Fibroblast of skin of scalp (primary cell): ENCODE measurements at regions not wholly inside any gene's neighbourhood (a gene's known extent, or its start where the extent isn't known, plus 50 kb on each side); places are given as distances from the start of the nearest gene placed in this dataset.

Source experiments
- DNase-seq: peaks from one replicate; pipeline ENCODE4 v3.0.0-alpha.2; 2013

GRCh38 chr2:6482256-6482655 is 383.5 kb downstream of the CMPK2 start:
- no peak for DNase-seq

- no peak for DNase-seq
These were observed 377.9 kb downstream of the CMPK2 start for GRCh38 chr2:6487765-6488164.

GRCh38 chr2:6492573-6492972 is 373.1 kb downstream of the CMPK2 start:
- no peak for DNase-seq

DNA sequence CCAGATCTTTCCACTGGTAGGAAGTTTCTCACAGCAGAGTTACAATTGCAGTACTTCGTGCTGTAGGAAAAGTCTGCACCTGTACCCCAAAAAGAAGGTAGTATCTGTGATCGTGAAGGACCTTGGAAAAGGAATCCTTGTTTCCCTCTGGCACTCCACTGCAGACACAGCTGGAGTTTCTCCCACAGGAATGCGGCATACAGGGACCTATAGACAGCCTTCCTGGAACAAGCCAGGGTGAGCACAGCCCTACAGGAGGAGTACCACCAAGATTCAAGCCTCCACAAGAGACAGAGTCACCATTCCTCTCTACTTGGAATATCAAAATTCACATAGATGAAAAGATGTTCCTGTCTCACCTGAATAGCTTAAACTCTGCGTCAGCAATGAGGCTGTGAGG is 372.4 kb downstream of the CMPK2 start:
- no peak for DNase-seq

DNA sequence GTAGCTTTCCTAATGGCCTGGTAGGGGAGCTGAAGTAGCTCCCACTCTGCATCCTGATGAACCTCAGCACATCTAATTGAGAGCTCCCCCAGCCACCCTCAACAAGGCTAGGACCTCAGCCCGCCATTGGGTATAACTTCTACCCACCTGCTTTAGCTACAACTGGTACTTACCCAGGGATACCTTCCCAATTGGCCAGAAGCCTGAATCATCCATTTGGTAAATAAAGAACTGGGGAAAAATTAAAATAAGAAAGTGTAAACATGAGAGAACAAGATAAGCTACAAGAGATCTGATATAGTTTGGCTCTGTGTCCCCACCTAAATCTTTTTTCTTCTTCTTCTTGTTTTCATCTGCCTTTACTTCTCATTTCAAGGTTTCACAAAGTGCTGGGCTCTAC is 372.0 kb downstream of the CMPK2 start:
- no peak for DNase-seq

DNA sequence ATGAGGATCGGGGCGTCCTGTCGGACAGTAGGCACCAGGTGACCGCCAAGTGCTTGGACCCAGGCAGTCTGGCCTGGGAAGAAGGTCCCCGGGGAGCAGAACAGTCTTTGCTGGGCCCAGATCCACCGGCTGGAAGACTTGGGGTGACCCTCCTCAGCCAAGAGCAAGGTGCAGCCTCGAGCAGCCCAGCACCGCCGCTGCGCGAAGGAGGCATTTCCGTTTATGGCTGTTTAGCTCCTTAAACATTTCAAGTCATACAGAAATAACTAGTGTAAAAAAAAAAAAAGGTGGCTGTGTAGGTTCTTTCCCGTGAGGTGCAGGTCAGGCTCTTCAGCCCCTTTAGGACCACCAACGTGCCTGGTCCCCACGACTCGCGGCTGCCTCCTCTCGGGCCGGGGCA is 370.2 kb downstream of the CMPK2 start:
- DNase-seq = no peak

GRCh38 chr2:6496376-6496775 is 369.3 kb downstream of the CMPK2 start:
- DNase-seq = no peak

DNA sequence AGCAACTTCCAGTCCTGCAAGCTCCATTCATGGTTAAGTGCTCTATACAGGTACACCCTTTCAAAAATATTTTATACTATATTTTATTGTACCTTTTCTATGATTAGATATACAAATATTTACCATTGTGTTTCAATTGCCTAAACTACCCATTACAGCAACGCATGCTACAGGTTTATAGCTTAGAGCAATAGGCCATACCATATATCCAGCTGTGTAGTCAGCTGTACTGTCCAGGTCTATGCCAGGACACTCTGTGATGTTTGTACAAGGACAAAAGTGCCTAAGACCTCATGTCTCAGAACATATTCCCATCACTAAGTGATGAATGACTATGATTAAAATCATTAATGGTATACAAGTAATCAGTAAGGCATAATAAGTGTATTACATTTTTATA is 368.7 kb downstream of the CMPK2 start:
- no peak for DNase-seq

- no peak for DNase-seq
These were observed 366.9 kb downstream of the CMPK2 start for GRCh38 chr2:6498841-6499240.

DNA sequence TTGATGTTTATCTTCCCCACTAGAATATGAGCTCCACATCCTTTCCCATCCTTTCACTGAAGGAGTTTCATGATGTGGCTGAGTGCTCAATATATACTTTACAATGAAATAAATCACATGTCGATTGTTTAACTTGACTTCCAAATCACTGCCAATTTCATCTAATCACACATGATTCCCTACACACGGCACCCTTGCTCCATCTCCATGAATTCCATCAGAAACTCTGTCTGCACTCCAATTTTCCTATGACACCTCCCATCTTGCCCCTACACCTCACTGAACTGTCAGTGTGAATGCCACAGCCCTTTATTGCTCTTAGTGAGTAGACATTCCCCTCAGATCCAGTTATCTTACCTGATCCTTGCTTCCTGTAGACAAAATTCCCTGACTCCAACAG is 366.0 kb downstream of the CMPK2 start:
- no peak for DNase-seq

DNA sequence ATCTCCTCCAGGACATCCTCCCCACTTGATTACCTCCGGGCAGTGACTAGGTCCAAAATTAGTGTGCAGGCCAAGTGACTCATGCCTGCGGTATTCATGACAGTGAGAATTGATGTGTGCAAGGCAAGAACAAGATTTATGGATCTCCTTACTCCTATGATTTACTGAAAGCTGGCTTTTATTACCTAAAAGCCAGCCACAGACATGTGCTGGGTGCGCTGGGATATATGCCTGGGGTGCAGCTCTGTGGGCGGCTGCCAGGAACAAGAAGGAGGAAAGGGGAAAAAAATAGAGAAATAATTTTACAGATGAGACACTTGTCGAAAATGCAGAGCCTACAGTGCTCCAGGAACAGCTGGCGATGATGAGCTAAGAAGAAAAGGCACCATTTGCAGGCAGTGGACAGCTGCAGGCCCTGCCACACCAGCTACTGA is 359.3 kb downstream of the CMPK2 start:
- DNase-seq = peak; percentile 87

GRCh38 chr2:6506859-6507258 is 358.8 kb downstream of the CMPK2 start:
- no peak for DNase-seq

GRCh38 chr2:6510532-6510931 is 355.2 kb downstream of the CMPK2 start:
- DNase-seq = no peak

DNA sequence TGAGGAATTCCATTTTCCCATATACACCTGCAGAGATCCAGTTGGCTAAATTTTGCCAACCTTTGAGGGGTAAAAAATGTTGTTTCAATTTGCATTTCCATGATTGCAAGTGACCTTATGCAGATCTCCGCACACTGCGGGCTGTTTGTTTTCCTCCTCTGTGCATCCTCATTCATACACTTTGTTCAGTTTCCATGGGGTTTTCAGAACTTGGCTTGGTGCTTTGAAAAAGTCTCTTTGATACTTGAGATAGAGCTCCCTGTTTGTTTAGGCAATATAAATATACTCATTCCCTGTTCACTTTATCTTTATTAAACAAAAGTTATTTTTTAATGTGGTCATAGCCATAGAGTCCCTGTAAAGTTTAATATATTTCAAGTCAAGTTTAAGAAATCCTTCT is 353.1 kb downstream of the CMPK2 start:
- DNase-seq = no peak

GRCh38 chr2:6516674-6517073 is 349.0 kb downstream of the CMPK2 start:
- no peak for DNase-seq

GRCh38 chr2:6518361-6518760 is 347.3 kb downstream of the CMPK2 start:
- no peak for DNase-seq

DNA sequence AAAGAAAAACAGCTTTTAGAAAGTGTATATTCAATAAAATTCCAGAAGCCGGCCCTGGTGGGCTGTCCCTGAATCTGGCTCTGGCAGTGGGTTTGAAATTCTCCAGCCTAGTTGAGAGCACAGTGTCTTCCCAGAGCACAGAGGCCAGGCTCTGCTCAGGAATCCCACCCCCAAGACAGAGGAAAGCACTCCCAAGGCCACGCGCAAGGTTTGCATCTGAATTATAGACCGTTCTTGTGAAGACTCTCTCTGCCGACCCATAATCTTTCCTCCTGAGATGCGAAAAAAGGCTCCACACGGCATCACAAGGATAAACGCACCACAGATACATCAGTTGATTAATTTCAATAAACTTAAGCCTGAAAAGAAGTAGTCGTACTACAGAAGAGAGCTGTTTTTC is 342.2 kb downstream of the CMPK2 start:
- DNase-seq = no peak

GRCh38 chr2:6524691-6525474 is 340.8 kb downstream of the CMPK2 start:
- DNase-seq = no peak

- DNase-seq = no peak
These were observed 340.2 kb downstream of the CMPK2 start for GRCh38 chr2:6525475-6525964.

GRCh38 chr2:6526093-6526824 is 339.4 kb downstream of the CMPK2 start:
- DNase-seq = no peak

DNA sequence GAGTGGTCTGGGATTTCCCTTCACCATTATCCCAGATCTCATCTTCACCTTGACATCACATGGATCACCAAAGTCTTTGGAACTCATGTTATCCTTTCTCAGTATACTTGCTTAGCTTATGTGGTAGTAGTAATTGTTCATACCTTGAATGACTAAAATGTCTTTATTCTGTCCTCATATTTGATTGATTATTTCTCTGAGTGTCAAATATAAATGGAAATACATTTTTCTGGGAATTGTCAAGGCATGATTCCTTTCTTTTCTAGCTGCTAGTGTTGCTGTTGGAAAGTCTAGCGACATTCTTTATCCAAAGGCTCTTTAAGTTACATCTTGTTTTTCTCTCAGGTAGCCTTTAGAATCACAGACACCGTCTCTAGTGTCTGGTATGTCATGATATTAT is 334.4 kb downstream of the CMPK2 start:
- no peak for DNase-seq

DNA sequence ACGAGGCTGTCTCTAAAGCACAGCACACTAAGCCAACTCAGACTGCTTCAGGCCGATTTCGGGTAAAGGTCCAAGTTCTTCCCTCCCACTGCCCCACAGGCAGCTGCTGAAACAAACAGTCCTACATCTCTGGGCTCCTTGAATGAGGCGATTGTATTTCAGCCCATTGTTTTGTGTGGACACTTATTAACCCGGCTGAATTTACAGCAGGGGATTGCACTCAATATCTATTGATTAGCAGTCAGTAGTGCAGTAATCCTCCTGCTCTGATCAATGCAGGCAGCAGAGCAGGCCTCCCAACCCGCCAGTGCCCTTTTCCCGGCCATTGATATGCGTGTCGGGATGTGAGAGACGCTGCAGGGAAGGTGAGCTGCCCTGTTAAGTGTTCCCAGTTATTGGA is 330.1 kb downstream of the CMPK2 start:
- no peak for DNase-seq

- no peak for DNase-seq
These were observed 327.1 kb downstream of the CMPK2 start for GRCh38 chr2:6538607-6539006.

DNA sequence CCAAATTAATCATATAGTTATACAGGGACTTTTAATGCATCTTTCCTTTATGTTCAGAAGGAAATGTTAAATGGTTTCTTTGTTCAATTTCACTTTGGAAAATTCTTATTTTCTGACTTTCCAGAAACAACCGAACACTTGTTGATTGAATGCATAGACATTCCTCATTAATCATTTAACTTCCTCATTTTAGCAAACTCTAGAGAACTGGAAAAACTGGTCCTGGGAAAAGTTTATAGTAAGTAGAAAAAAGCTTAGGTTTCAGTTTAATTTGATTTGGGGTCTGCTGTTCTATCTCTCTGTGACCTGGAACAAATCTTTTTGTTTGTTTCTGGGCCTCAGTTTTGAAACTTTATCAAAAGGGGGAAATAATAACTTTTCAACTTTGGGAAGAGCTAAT is 320.4 kb downstream of the CMPK2 start:
- no peak for DNase-seq
